Fibroblast of pulmonary artery (primary cell): ENCODE measurements at regions not wholly inside any gene's neighbourhood (a gene's known extent, or its start where the extent isn't known, plus 50 kb on each side); places are given as distances from the start of the nearest gene placed in this dataset.

ENCODE experiments used
- DNase-seq: peaks from one replicate; pipeline ENCODE4 v3.0.0-alpha.2; 2010; ENCODE audit warnings: low read depth
- H3K4me3 ChIP-seq: replicated peaks from 2 replicates; pipeline ENCODE4 v1.5.1; 2011; ENCODE audit warnings: low read depth, mild to moderate bottlenecking, control low read depth, low read length, moderate library complexity
- CTCF ChIP-seq: IDR thresholded peaks from 2 replicates; pipeline ENCODE4 v1.5.1; 2011; ENCODE audit warnings: mild to moderate bottlenecking, control low read depth, low read length, inconsistent platforms; ENCODE audit errors: missing control alignments

- peak; percentile 87 for TF ChIP-seq CTCF
- no peak overlapping the region for H3K4me3 ChIP-seq
- peak; percentile 70 for DNase-seq
These were observed 411.5 kb upstream of the ZMIZ1 start for GRCh38 chr10:78657163-78657861.

DNA sequence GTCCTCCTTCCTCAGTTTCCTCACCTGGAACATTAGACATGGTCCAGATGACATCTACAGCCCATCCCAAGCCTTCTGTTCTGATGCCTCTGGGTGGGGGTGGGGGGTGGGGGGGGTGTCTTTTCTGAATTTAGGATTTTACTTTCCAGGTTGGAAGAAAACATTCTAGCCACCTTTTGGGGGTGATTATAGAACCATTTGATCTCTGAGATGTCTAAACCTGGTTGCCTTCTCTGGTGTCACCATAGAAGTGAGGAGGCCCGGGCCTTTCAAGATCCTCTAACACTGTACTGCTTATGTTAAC lies 411.0 kb upstream of the ZMIZ1 start:
- TF ChIP-seq CTCF: no peak
- no peak for DNase-seq
- no peak overlapping the region for H3K4me3 ChIP-seq

- no peak for DNase-seq
- no peak for TF ChIP-seq CTCF
These were observed 409.8 kb upstream of the ZMIZ1 start for GRCh38 chr10:78658645-78659597.

GRCh38 chr10:78659598-78659967 lies 409.2 kb upstream of the ZMIZ1 start:
- no peak for TF ChIP-seq CTCF
- H3K4me3 ChIP-seq: no peak overlapping the region
- DNase-seq: no peak

More at GRCh38 chr10:78658645-78659597, 409.8 kb upstream of the ZMIZ1 start:
- no peak overlapping the region for H3K4me3 ChIP-seq

DNA sequence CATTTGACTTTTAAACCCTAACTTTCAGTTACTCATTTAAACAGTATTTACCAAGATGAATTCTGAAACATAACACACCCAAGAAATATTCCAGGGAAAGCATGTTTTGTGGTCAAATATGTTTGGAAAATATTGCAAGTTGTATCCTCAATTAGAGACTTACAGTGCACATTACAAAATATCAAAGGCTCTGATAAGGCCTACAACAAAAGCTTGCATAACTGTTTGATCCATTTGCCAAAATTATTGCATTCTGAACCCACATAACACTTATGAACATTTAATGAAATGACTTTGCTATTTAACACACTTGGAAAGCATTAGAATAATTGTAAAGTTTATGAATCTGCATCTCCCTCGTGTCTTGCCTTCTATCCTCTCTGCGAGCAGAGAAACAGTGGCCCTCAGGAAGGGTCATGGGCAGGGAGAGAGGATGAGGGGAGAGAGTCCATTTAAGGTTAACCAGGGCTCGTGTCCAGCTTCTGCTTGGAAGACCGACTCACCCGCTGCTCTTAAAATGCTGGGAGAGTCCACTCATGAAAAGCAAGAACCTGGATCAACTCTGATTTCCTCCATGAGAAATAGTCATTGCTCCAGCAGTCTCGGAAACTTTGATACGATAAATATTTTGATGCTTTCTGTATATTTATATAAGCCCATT lies 408.2 kb upstream of the ZMIZ1 start:
- no peak for TF ChIP-seq CTCF
- no peak for DNase-seq
- no peak overlapping the region for H3K4me3 ChIP-seq

DNA sequence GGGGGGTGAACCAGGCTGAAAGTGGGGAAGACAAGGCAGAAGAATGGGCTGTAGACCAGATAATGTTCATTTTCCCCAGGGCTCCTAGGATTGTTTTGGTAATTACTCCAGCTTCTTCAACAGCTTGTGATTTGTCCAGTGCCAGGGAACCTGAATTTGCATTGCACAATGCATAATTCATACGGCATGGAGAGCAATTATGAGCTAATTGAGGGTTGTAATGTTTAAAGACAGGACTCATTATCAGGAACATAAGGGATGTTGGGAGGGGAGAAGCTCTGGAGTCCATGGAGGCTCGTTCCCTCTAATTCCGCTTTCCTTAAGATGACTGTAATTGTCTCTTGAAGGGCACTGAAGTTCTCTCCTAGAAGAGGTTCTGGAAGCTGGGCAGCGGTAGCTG lies 405.0 kb upstream of the ZMIZ1 start:
- DNase-seq: no peak
- no peak for TF ChIP-seq CTCF

More for the DNA sequence above, 405.0 kb upstream of the ZMIZ1 start:
- no peak overlapping the region for H3K4me3 ChIP-seq
